Peyer's patch (tissue), 4 donors: ENCODE measurements at regions not wholly inside any gene's neighbourhood (a gene's known extent, or its start where the extent isn't known, plus 50 kb on each side); places are given as distances from the start of the nearest gene placed in this dataset.

ENCODE experiments used
- DNase-seq, 3 donors: peaks; one replicate each; pipeline ENCODE4 v3.0.0-alpha.2; 2017 to 2019
- H3K27ac ChIP-seq, 4 donors: fragments of 200-600 bp; sonication (generic); one replicate each; pipeline ENCODE4 v1.5.1; 2016 to 2019
- H3K27me3 ChIP-seq, 2 donors: fragments of 200-600 bp; sonication (generic); one replicate each; pipeline ENCODE4 v1.5.1; 2019
- H3K36me3 ChIP-seq, 3 donors: fragments of 200-600 bp; sonication (generic); one replicate each; pipeline ENCODE4 v1.5.1; 2016 to 2019
- H3K4me1 ChIP-seq, 4 donors: fragments of 200-600 bp; sonication (generic); one replicate each; pipeline ENCODE4 v1.5.1; 2016 to 2019
- H3K4me3 ChIP-seq, 4 donors: fragments of 200-600 bp; sonication (generic); 1 replicate in 3 of 4; 2 replicates in 1 of 4; pipeline ENCODE4 v1.5.1; 2016 to 2019; ENCODE audit warnings: mild to moderate bottlenecking in 1 of 4
- H3K9me3 ChIP-seq, 4 donors: fragments of 200-600 bp; sonication (generic); one replicate each; pipeline ENCODE4 v1.5.1; 2016 to 2019; ENCODE audit warnings: mild to moderate bottlenecking in 1 of 4
- POLR2A ChIP-seq, 2 donors: fragments of 450-650 bp; IDR thresholded peaks; one replicate each; pipeline ENCODE4 v1.5.1; 2017; ENCODE audit warnings: antibody characterized with exemption in 2 of 2, mild to moderate bottlenecking in 2 of 2, moderate library complexity in 2 of 2
- TF ChIP-seq, protein P1 (sequence below), 6 experiments: fragments of 450-650 bp in 4 of 6; fragments of 200-600 bp in 2 of 6; sonication (generic) in 1 of 6; IDR thresholded peaks; one replicate each; pipeline ENCODE4 v1.5.1; 2017 to 2019; ENCODE audit warnings: antibody characterized with exemption in 6 of 6, mild to moderate bottlenecking in 3 of 6, moderate library complexity in 1 of 6

DNA sequence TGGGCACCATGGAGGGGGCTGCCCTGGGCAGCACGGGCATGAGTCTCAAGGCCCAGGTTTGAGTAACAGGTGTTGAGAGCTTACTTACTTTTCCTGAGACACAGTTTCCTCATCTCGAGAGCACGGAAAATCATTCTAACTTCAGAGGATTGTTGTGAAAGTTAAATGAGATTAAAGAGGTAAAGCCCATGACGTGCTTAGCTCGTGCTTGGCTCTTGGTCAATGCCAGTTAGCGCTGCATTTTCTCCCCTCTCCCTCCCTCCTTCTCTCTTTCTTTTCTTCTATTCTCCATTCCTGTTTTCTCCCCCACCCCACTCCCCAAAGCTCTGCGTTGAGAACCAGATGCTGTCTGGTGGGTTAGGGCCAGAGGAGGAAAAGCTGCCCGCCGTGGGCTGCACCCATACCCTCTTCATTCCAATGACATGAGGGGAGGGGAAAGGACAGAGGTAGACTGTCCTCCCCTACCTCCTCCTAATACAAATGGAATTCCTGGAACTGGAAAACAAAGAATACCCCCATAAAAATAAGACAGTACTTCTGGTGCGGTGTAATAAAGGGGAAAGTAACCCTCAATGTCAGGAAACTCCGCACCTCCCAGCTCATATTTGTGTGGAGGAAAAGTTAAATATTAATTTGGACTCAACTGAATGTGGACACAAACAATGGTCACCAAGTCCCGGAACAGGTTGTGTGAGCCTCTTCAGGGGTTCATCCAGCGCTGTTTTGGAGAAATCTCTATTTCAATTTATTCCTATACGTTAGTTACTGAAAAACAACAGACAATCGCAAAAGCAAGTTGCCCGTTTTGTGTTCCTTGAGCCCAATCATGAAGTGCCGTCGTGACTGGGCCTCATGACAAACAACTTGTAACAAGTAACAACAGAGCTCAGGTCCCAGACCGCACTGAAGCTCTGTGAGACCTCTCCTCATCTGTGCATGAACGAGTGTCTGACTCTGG, 54.8 kb upstream of the B3GAT1 start:
- Histone ChIP-seq H3K4me1 (no peaks in the 10 kb centered on the region), H3K27ac (peak overlapping the region in 3 of 4 donors; percentile 11 to 61 (median 46)), H3K27me3 (no peaks in the 10 kb centered on the region), H3K9me3 (no peaks in the 10 kb centered on the region), H3K36me3 (no peaks in the 10 kb centered on the region), H3K4me3 (peak overlapping the region in 2 of 4 donors; percentile 25 to 44)
- peak in 1 of 3 donors; percentile 53 for DNase-seq
- peak in 1 of 2 donors; percentile 26 for TF ChIP-seq POLR2A (IDR thresholded peaks at IDR 0.05)
- TF ChIP-seq, protein P1, sequence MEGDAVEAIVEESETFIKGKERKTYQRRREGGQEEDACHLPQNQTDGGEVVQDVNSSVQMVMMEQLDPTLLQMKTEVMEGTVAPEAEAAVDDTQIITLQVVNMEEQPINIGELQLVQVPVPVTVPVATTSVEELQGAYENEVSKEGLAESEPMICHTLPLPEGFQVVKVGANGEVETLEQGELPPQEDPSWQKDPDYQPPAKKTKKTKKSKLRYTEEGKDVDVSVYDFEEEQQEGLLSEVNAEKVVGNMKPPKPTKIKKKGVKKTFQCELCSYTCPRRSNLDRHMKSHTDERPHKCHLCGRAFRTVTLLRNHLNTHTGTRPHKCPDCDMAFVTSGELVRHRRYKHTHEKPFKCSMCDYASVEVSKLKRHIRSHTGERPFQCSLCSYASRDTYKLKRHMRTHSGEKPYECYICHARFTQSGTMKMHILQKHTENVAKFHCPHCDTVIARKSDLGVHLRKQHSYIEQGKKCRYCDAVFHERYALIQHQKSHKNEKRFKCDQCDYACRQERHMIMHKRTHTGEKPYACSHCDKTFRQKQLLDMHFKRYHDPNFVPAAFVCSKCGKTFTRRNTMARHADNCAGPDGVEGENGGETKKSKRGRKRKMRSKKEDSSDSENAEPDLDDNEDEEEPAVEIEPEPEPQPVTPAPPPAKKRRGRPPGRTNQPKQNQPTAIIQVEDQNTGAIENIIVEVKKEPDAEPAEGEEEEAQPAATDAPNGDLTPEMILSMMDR (IDR thresholded peaks at IDR 0.05): no peak

DNA sequence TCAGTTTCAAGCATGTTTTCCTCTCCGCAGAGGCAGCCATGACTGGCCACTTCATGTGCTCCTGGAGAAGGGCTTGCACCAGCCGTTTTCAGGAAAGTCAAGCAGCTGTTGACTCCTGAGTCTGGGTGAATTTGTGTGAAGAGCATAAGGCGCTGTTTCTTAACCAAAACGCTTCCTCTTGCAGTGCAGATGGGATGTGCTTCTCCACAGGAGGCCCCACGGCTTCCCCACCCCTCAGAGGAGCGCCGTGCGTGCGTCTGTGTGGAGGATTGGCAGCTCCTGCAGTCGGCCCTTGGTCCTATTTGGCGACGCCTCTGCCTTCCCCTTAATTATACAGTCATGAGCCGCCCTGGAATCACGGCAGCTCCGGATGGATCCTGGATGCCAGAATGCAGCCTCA, 54.1 kb upstream of the B3GAT1 start:
- Histone ChIP-seq H3K27ac (peak overlapping the region in 3 of 4 donors; percentile 11 to 61 (median 46)), H3K4me3 (peak overlapping the region in 2 of 4 donors; percentile 25 to 44), H3K9me3 (no peaks in the 10 kb centered on the region), H3K4me1 (no peaks in the 10 kb centered on the region), H3K27me3 (no peaks in the 10 kb centered on the region), H3K36me3 (no peaks in the 10 kb centered on the region)
- DNase-seq: peak in 2 of 3 donors; percentile 51 to 64
- TF ChIP-seq, protein P1 (IDR thresholded peaks at IDR 0.05): no peak
- TF ChIP-seq POLR2A (IDR thresholded peaks at IDR 0.05): no peak

DNA sequence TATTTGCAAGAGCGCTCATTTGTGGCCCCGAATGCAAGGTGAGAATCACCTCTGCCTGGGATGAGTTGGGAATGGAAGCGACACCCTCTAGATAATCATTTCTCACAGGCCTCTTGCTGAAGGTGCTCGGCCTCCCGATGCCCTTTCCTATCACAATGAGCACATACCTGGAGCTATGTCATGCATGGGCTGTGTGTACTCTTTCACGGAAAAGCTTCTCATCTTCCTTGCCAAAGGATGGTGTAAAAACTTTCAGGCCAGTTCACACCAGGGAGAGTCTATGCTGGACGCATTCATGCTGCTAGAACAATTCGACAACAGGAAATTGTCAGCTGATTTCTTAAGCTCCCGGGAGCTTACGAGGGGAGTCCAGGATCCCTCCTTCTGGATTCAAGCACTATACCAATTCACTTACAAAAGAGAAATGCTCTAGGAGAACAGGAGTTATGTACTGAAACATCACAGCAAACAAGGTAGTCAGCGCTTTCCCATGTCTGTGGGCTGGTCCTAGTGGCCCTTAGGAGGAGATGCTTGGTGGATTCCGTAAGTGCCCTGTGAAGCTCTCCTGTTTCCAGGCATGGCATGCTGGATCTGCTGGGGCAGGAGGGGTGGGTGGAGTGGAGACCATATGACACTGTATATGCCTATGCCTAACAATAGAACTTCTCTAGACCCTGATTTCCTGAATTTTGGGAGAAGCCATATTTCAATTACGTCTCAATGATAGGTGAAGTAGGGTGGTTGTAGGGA, 53.1 kb upstream of the B3GAT1 start:
- no peak for DNase-seq
- no peaks in the 10 kb centered on the region for H3K4me1 ChIP-seq
- TF ChIP-seq POLR2A (IDR thresholded peaks at IDR 0.05): no peak
- TF ChIP-seq, protein P1 (IDR thresholded peaks at IDR 0.05): no peak

DNA sequence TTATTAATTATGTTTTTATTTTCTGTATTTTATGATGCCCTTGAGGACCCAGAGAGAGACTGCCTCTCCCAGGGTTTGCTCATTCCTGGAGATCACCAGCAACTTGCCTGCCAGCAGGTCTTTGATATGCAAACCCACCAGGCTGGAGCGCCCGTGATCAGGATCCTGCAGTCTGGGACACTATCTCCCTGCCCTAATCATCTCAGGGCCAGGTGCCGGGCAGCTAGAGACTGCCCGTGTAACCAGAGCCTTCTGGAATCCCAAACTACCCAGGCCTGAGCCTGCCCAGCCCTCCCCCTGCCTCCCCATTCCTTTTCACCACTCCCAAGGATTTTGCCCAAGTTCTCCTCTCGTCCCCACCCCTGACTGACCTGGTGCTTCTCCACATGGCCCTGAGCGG, 52.2 kb upstream of the B3GAT1 start:
- Histone ChIP-seq H3K4me1 (no peaks in the 10 kb centered on the region), H3K27me3 (no peaks in the 10 kb centered on the region), H3K9me3 (no peaks in the 10 kb centered on the region), H3K27ac (no peak overlapping the region), H3K36me3 (no peaks in the 10 kb centered on the region), H3K4me3 (no peak overlapping the region)
- DNase-seq: peak in 1 of 3 donors; percentile 8
- TF ChIP-seq POLR2A (IDR thresholded peaks at IDR 0.05): no peak
- TF ChIP-seq, protein P1 (IDR thresholded peaks at IDR 0.05): no peak

More for the DNA sequence above, 53.1 kb upstream of the B3GAT1 start:
- no peaks in the 10 kb centered on the region for H3K9me3 ChIP-seq
- H3K27ac ChIP-seq: no peak overlapping the region
- no peaks in the 10 kb centered on the region for H3K36me3 ChIP-seq
- H3K4me3 ChIP-seq: no peak overlapping the region
- no peaks in the 10 kb centered on the region for H3K27me3 ChIP-seq

DNA sequence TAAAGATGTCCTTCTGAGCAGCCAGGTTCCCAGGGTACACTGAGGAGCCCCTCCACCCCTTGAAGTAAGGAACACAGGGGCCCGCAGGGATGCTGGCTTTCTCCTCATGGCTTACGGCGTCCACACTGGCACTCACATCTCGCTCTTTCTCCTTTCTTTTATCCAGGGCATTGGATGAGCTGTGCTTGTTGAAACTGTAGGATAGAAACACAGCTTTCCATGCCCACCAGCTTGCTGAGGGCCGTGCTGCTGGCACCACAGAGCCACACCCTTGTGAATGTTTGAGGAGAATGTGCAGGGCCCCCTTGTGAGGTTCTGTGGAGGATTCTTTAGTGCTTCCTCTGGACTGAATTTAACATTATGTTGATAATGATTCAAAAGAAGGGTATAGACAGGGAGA, 51.7 kb upstream of the B3GAT1 start:
- Histone ChIP-seq H3K4me1 (no peaks in the 10 kb centered on the region), H3K4me3 (no peak overlapping the region), H3K36me3 (no peaks in the 10 kb centered on the region), H3K27me3 (no peaks in the 10 kb centered on the region), H3K27ac (no peak overlapping the region), H3K9me3 (no peaks in the 10 kb centered on the region)
- peak in 1 of 3 donors; percentile 21 for DNase-seq
- TF ChIP-seq POLR2A (IDR thresholded peaks at IDR 0.05): no peak
- TF ChIP-seq, protein P1 (IDR thresholded peaks at IDR 0.05): no peak
